NCI-H1436 (cell line): ENCODE measurements at regions not wholly inside any gene's neighbourhood (a gene's known extent, or its start where the extent isn't known, plus 50 kb on each side); places are given as distances from the start of the nearest gene placed in this dataset.

Source experiments
- DNase-seq: peaks from one replicate; lab custom pipeline; 2025; lab: John Stamatoyannopoulos, UW

DNA sequence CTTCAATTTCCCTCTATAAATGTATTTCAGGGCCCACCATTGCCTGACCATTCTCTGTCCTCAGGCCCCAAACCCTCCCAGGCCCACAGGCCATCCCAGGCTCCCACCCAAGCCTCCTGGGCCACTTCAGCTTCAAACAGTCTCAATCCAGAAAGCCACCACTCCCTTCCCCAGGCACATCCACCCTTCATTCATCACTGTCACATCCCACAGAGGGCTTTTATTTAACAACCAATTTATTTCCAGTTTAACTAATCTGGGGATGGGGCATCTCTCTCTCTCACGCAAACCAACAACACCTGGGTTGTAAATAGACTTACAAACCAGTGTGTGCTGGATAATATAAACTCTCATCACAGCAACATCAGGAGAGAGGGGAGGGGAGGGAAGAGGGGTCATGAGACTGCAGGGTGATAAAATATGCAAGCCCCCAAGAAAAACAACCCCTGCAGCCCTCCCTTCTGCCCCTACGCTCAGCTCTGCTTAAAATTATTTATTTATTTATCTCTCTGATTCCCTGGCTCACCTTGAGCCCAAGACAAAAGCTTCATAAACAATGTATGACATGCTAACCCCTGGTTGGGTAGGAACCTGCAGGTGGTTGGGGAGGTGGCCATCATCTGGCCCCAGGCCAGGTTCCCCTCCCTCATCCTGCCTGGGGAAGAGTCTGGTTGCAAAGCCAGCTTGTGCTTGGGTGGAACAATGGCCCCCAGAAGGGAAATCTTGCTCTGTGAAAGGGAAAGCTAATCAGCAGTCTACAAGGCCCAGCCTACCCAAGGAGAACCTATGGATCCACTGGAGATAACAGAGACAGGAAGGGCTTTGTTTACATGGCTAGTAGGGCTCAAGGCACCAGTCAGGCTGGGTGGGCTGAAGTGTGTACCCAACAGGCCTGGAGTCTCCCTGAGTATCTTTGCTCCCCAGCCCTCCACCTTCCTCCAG, 359.2 kb downstream of the BUD13 start:
- DNase-seq: peak; percentile 42

DNA sequence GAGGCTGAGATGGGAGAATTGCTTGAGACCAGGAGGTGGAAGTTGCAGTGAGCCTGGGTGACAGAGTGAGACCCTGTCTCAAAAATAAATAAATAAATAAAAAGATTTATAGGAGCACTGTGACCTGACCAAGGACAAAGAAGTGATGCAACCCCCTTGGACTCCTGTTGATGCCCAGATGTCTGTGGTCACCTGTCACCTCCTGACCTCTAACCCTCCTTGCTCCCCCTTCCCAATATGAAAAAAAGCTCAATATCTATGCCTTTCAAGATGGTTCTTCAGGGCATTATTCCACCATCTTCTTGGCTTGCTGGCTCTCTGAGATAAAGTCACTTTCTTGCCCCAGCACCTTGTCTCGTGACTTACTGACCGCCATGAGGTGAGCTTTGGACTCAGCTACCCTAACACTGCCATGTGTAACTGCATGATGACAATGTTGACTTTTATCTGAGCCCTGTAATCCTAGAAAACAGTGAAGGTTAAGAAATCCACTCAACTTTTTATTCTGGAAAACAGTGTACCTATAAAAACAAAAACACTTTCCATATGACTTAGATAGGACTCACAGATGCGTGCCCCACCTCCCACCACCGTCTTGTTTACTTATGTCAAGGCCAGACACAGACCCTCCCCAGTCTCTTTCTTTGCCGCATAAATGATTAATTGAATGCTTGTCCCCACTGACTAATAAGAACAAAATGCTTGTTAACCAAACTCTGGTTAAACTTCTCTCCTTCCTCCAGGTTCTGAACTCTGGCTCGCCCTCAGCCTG, 360.5 kb downstream of the BUD13 start:
- DNase-seq: no peak

DNA sequence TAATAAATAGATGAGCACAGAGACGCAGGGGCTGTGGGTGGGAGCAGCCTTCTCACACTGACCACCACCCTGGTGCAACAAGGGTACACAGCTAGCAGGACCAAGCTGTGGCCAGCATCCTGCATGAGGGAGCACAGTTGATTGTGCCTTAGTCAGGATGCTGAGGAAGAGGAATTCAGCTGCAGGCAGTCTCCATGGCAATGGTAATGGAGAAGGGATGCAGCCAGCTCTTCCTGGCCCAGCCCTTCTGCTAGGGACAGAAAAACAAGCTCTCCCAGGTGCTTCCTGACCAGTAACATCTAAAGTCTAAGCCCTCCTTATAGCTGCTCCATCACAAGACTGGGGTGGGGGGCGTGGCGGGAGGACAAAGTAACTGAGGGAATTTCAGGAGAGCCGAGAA, 363.5 kb downstream of the BUD13 start:
- DNase-seq: no peak

DNA sequence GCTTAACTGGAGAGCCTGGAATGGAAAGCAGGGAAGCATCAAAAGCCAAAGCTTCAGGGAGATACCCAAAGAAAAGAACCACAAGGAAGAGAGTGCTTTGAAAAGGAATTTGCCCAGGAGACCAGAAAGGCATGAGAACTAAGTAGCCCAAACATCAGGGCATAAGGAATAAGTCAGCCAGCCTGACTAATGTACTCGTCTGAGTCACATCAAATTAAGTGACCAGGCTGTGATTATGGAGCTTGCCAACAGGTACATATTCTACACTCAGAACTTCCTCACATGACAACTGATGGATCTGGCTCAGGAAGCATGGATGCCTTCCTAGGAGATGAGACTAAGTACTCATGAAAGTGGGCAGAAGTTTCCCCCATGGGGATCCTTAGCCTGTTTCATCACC, 366.7 kb downstream of the BUD13 start:
- no peak for DNase-seq

DNA sequence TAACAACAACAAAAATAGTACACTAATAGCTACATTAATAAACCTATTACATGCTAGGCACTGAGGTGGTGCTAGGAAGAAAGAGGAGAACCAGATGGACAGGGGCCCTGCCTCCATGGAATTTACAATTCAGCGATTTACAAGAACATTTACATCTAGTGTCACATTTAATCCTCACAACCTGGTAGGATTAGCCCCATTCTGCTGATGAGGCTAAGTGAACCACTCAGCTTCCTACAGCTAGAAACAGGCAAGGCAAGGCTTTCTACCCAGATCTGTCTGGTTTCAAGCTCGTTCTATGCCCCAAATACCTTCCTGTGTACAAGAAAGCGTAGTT, 368.4 kb downstream of the BUD13 start:
- DNase-seq: no peak

DNA sequence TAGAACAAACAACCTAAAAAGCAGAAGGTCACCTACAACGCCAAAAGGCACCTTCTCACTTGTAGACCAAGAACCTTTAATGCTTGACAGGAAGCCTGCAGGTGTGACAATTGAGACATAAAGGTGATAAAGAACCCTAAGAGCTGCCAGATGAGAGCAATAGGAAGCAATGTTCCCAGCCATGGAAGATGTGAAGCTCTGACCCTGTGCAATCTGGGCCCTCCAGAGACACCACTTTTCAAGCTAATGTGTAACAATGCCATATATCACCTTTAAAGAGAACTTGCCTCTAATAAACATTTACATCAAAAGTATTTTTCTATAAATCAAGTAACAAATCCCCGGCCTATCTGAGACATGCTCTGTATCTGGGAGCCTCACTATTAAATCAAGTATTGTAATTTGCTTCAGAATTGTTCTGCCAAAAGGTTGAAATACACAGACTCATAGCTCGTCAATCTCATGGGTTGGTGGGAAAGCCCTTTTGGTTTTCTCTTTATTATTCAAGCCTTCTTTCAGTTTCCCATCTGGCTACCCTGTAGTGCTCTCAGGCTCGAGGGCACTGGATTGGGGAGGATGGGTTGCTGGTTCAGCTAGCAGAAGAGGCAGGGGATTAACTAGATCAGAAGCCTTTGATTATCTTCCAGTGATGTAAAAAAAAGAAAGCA, 368.9 kb downstream of the BUD13 start:
- DNase-seq: no peak

DNA sequence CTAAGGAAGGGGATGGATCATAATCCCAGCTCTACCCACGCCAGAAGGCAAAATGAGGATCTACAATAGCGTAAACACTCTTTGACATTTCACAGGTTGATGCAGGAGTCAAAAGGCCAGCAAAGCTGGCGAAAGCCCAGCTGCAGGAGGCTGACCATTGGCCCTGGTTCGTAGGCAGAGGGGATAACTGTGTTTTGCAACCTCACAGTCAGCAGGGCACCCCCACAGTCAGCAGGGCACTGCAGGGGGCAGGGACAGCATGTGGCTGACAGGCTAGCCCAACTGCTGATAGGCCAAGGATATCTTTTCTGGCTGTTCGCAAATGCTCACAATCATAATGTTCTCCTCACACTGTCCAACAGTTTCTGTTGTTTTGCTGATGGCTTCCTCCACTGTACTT, 372.7 kb downstream of the BUD13 start:
- DNase-seq: no peak

DNA sequence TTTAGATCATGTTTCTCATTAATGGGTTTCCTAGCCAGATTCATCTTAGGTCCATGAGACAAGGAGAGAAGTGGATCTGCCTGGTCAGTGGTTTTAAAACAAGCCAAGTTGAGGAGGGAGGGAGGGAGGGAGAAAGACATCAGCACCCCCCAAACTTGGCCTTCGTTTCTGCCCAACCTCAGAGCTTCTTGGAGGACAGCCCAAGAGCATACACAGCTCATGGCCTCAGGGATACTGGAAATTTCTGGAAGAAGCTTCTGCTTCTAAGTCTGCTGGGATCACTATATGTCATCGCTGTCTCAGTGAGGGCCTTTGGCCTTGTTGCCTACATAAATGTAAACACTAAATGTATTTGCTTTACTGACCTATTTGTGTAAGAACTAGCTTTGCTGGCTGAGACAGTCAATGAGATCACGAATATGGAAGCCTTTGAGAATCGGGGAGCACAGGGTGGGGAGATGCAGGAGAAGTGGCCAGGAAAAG, 375.1 kb downstream of the BUD13 start:
- no peak for DNase-seq

DNA sequence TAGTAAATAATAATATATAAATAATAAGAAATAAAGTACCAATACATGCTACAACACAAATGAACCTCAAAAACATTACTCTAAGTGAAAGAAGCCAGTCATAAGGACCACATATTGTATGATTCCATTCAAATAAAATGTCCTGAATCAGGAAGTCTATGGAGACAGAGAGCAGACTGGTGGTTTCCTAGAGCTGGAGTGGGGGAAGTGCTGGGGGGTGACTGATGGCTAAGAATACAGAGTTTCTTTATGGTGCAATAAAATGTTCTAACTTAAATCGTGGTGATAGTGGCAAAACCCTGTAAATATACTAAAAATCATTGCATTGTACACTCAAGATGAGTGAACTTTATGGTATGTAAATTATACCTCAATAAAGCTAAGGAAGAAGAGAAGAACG, 376.5 kb downstream of the BUD13 start:
- no peak for DNase-seq

DNA sequence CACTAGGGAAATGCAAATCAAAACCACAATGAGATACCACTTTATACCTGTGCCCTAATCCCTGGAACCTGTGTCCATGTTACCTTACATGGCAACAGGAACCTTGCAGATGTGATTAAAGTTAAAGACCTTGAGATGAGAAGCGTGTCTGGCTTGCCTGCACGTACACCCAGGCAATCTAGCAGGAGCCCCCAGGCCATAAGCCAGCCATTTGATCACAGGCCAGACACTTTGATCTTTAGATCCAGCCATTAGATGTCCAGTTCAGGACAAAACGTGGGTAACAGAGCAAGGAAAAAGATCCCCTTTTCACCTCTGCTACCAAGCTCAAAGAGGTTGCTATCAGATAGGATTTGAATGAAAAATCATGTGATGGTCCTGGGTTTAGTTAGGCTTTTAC, 378.8 kb downstream of the BUD13 start:
- DNase-seq: no peak

DNA sequence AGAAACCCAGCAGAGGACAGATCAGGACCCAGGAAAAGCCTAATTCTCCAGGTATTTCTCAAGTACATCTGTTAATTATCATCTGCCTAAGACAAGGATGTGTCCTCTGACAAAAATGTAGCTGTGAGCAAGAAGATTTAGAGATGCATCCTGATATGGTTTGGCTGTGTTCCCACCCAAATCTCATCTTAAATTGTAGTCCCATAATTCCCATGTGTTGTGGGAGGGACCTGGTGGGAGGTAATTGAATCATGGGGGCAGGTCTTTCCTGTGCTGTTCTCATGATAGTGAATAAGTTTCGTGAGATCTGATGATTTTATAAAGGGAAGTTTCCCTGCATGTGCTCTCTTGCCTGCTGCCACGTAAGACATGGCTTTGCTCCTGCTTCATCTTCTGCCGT, 381.8 kb downstream of the BUD13 start:
- no peak for DNase-seq

DNA sequence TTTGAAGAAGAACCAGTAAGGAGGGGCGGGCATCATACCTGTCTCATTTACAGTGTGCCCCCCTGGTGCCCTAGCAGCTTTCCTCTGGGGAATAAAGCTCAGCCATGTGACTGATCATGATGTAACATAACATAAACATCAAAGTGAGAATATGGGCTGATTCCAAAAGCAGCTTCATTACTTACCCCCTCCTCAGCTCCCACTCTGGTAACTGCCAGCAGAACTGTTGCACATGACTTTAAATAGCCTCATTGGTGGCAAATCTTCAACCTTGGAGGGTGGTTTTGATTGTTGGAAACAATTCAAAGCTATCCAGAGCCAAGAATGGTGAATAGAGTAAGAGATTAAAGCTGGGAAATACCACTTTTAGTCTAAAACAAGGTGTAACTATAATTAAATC, 384.6 kb downstream of the BUD13 start:
- no peak for DNase-seq

DNA sequence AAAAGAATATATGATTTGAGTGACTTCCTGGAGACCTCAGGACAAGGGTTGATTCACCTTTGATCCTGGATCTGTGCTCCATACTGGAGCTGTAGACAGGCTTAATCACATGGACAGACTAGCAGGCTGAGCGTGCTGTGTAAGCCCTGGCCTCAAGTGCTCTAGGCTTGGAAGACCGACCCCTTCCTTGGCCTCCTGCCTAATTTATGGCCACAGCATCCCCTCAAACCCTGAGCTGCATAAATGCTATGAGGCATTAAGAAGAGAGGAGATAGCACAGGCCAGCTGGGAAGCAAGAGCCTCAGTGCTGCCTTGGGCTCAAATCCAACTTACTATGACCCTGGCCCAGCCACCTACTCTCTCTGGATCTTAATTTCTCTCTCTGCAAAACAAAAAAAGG, 385.1 kb downstream of the BUD13 start:
- DNase-seq: no peak

DNA sequence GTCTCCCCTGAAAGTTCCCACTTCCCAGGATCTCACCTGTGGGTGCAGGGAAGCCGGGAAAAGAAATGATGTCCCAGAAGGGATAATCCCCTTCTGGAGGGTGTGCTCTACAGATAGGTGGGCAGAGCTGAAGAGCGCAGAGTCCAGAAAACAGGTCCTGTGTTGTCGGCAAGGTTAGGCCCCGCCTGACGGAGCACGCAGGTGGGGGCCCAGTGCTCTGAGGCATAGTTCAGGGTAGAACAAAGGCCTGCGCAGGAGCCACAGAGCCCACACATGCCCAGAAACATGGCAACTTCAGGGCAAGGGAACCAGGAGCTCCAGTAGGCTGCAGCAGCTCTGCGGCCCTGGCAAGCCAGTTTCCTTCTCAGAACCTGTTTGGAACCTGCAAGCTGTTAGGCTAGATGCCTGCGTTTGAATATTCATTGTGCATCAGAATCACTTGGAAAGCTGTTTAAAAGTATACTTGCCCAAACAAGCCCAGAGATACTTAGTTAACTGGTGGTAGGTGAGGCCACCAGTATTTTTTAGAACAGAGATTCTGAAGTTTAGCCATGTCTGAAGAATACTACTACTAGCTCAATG, 386.6 kb downstream of the BUD13 start:
- no peak for DNase-seq

DNA sequence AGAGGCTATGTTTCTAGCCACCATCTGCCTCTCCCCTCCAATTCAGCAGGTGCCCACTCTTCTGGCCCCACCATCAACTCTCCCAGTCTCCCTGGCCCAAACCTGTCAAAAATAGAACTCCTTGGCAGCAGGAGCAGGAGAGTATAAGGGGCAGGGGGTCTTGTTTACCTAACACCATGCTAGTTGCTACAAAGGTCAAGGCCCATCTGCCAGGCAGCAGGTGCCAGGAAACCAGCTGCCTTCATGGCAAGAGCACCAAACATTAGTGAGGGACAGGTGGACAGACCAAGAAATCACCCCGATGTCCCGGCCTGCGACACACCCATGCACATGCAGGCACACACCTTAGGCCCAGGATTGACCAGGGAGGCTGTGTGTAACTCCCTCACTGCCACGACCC, 387.9 kb downstream of the BUD13 start:
- no peak for DNase-seq

DNA sequence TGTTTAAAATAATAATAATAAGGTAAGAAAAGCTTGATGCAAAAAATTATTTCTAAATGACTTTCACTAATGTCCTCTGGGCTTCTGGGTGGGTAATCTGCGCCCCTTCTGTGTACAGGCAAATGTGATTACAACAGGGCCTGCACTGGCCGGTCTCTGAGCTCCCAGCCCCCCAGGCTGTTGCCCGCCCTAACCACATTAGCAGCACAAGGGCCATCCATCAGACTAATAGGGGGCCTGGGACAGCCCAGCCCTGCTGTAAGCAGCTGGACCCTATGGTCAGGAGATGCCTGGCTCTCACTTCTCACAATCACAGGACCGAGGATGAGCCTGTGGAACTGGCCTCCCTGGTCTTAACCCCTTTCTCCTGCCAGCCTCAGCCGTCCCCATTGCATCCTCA, 388.4 kb downstream of the BUD13 start:
- DNase-seq: no peak

DNA sequence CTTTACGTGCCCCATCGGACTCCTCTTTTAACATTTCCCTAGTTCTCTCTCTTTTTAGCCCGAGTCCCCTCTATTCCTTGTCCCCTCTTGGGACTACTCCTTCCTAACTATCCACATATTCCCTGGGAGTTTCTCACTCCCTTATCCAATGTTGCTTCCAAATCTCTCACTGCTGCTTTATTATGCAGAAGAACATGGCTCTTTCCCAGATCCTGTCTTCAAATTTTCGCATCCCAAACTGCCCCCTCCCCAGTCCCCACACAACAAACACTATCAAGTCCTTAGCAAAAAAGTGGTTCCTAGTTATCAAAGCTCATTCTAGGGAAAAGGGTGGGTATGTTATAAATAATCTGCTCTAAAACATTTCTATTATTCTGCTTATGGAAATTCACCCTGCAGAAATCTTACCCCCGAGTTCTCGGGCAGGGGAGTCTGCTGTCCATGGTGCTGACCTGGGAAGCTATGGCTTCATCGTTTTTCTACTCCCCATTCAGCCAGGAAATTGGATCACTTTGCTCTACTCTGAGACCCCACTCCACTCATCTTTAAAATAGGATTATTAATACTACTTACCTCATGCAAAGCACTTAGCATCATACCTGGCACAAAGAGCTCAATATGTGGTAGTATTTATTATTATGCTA, 393.5 kb downstream of the BUD13 start:
- DNase-seq: no peak

DNA sequence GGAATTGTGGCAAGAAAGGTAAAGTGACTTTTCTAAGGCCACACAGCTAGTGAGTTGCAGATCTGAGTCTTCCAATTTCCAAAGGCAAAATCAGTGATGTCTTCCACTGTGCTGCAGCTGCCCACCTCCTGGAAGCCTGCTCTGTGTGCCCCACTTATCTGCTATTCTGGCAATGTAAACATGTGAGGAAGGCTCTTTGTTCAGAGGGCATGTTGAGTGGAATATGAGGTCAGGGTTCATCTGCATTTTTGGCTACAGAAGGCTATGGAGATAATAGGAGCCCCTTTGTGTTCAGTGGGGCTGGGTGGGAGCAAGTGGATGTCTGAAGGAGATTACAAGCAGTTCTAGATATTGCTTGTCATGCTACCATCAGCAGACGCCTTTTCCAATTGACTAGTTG, 396.2 kb downstream of the BUD13 start:
- DNase-seq: no peak

DNA sequence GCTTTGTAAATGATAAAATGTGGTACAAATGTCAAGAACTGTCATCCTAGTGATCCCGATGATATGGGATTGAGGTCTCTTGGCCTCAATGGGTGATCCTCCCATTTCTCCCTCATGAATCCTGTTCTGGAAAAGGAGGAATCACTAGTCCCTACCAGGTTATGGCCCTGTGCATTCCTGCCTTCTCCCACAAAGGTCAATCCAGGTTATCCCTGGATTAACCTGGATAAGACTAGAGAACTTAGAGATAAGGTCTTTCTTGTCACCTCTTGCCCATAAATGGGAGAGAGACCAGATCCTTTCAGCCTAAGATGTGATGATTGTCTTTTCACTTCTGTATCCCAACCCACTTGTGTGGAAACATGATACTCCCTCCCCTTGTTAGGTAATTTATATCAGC, 396.7 kb downstream of the BUD13 start:
- DNase-seq: no peak

DNA sequence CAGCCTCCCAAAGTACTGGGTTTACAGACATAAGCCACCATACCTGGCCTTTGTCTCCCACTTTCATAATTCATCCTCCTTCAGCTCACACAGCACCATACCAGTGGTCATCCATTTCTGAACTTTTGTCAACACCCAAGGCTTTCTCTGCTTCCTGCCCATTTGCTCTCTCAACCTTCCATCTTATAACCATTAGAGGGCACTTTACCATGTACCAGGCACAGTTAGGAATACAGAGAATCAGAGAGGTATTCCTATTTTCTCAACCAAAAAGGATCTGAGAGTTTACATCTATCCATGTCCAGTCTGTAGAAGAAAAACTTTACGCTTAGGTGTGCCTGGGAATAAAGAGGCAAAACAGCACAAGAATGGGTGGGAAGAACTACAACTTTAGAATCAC, 397.6 kb downstream of the BUD13 start:
- DNase-seq: no peak

DNA sequence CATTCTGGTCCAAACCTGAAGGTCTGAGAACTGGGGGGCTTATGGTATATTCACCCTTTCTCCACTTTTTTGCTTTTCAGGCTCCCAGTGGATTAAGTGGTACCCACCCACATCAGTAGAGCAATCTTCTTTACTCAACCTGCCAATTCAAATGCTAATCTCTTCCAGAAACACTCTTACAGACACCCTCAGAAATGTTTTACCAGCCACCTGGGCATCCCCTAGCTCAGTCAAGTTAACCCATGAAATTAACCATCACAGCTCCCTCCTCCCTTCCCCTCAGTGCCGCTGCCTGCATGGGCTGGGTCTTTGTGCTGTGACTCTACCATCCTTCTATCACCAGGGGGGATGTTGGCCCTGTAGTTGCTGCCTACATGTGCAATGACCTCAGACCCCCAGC, 398.7 kb downstream of the BUD13 start:
- no peak for DNase-seq
